Brain microvascular endothelial cell (primary cell): ENCODE measurements at regions not wholly inside any gene's neighbourhood (a gene's known extent, or its start where the extent isn't known, plus 50 kb on each side); places are given as distances from the start of the nearest gene placed in this dataset.

Experiments
- DNase-seq: peaks from one replicate; pipeline ENCODE4 v3.0.0-alpha.2; 2020
- H3K27ac ChIP-seq: fragments of 250-450 bp; sonication (Bioruptor Pico); 2 replicates; pipeline ENCODE4 v1.5.1; 2020; ENCODE audit warnings: mild to moderate bottlenecking, moderate library complexity
- H3K27me3 ChIP-seq: fragments of 250-450 bp; sonication (Bioruptor Pico); replicated peaks from 2 replicates; pipeline ENCODE4 v1.5.1; 2020; ENCODE audit warnings: mild to moderate bottlenecking
- H3K36me3 ChIP-seq: fragments of 250-450 bp; sonication (Bioruptor Pico); replicated peaks from 2 replicates; pipeline ENCODE4 v1.5.1; 2020; ENCODE audit warnings: mild to moderate bottlenecking
- H3K4me3 ChIP-seq: 2 replicates; pipeline ENCODE4 v1.5.1; 2011; ENCODE audit warnings: low read depth, mild to moderate bottlenecking, control low read depth, low read length, moderate library complexity
- in situ Hi-C: cut with HindIII; loops from 2 replicates; pipeline ENCODE4 v1.10.0; 2017; ENCODE audit warnings: low sequenced_read_pairs, low pct_ligation_motif_present
- TF ChIP-seq, protein P1 (sequence below): IDR thresholded peaks from 2 replicates; pipeline ENCODE4 v1.5.1; 2011; ENCODE audit warnings: low read depth, mild to moderate bottlenecking, moderate library complexity, low read length, control low read depth, inconsistent platforms; ENCODE audit errors: missing control alignments

DNA sequence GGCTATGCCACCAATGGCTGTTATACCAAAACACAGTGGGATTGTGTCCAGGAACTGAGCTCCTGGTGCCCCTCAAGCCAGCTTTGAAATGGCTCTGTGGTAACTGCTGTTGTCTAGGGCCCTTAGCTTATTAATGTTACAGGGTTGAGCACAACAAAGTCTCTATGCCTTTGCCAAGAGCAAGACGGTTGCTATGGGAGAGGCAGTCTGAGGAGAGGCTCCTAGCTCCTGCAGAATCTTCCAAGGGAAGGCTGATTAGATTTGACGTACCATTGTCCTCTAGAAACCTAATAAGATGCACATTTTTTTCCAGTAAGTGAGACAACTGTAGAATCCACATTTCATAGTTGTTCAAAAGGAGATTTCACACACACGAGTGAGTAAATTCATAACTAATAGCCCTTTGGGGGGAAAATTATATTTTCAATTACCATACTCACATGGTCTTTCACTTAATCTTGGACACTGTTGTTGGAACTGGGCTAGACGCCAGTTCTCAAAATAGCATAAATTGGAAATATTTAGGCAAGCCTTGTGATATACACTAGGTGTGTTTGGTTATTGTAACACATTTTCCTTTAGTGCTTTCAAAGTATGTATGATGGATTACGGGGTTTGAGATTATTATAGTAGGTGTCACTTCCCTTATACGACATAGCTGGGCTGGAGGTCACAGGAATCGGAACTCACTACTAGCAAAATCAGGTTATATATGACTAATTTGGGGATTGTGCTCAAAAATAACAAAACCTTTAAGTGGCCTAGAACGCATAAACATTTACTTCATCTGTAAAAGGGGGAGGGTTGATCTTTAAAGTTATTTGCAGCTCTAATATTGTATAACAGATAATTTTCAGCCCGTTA lies 186.3 kb upstream of the EGFLAM start:
- H3K27me3 ChIP-seq: peaks cover 3% of the 10 kb centered on the region
- DNase-seq: no peak
- H3K36me3 ChIP-seq: no peaks in the 10 kb centered on the region
- TF ChIP-seq, protein P1, sequence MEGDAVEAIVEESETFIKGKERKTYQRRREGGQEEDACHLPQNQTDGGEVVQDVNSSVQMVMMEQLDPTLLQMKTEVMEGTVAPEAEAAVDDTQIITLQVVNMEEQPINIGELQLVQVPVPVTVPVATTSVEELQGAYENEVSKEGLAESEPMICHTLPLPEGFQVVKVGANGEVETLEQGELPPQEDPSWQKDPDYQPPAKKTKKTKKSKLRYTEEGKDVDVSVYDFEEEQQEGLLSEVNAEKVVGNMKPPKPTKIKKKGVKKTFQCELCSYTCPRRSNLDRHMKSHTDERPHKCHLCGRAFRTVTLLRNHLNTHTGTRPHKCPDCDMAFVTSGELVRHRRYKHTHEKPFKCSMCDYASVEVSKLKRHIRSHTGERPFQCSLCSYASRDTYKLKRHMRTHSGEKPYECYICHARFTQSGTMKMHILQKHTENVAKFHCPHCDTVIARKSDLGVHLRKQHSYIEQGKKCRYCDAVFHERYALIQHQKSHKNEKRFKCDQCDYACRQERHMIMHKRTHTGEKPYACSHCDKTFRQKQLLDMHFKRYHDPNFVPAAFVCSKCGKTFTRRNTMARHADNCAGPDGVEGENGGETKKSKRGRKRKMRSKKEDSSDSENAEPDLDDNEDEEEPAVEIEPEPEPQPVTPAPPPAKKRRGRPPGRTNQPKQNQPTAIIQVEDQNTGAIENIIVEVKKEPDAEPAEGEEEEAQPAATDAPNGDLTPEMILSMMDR: no peak
- in situ Hi-C loops: no loop called here
- no peak overlapping the region for H3K4me3 ChIP-seq
- no peak overlapping the region for H3K27ac ChIP-seq

GRCh38 chr5:38070304-38070950 lies 187.9 kb upstream of the EGFLAM start:
- no peak for DNase-seq
- peaks cover 3% of the 10 kb centered on the region for H3K27me3 ChIP-seq
- H3K27ac ChIP-seq: no peak overlapping the region
- TF ChIP-seq, protein P1: no peak
- no peaks in the 10 kb centered on the region for H3K36me3 ChIP-seq
- no peak overlapping the region for H3K4me3 ChIP-seq
- in situ Hi-C loops: no loop called here

- no peak for DNase-seq
- in situ Hi-C loops: no loop called here
- TF ChIP-seq, protein P1: no peak
- no peak overlapping the region for H3K27ac ChIP-seq
- no peaks in the 10 kb centered on the region for H3K36me3 ChIP-seq
- peaks cover 3% of the 10 kb centered on the region for H3K27me3 ChIP-seq
- H3K4me3 ChIP-seq: no peak overlapping the region
These were observed 189.0 kb upstream of the EGFLAM start for GRCh38 chr5:38069360-38069759.

- Histone ChIP-seq H3K36me3 (no peaks in the 10 kb centered on the region), H3K27ac (no peak overlapping the region), H3K27me3 (no peaks in the 10 kb centered on the region), H3K4me3 (no peak overlapping the region)
- TF ChIP-seq, protein P1: no peak
- peak; percentile 27 for DNase-seq
- in situ Hi-C loops: no loop called here
These were observed 198.0 kb upstream of the EGFLAM start for GRCh38 chr5:38060354-38060753.

- Histone ChIP-seq H3K27me3 (no peaks in the 10 kb centered on the region), H3K27ac (no peak overlapping the region), H3K4me3 (no peak overlapping the region), H3K36me3 (no peaks in the 10 kb centered on the region)
- in situ Hi-C loops: no loop called here
- TF ChIP-seq, protein P1: no peak
- DNase-seq: no peak
These were observed 198.5 kb upstream of the EGFLAM start for GRCh38 chr5:38059876-38060275.
